GM19023 (cell line): ENCODE measurements at regions not wholly inside any gene's neighbourhood (a gene's known extent, or its start where the extent isn't known, plus 50 kb on each side); places are given as distances from the start of the nearest gene placed in this dataset.

Source experiments
- ATAC-seq: cut with Tn5 transposase; IDR thresholded peaks from one replicate; pipeline ENCODE4 v1.9.1; 2021; ENCODE audit warnings: mild to moderate bottlenecking, moderate library complexity; ENCODE audit not compliant: unreplicated experiment

- ATAC-seq, result no peak
Observed at GRCh38 chr12:118467641-118468305, 91.4 kb downstream of the SUDS3 start.

- ATAC-seq, result no peak
Observed at GRCh38 chr12:118472940-118473339, 96.6 kb downstream of the SUDS3 start.

- ATAC-seq, result no peak
Observed at GRCh38 chr12:118480235-118480634, 103.9 kb downstream of the SUDS3 start.

GRCh38 chr12:118488034-118488433 lies 111.7 kb downstream of the SUDS3 start:
- ATAC-seq, result no peak

- ATAC-seq, result no peak
Observed at GRCh38 chr12:118493962-118494361, 117.6 kb downstream of the SUDS3 start.

- no peak for ATAC-seq
Observed at GRCh38 chr12:118494776-118495175, 118.4 kb downstream of the SUDS3 start.

GRCh38 chr12:118495296-118495695 lies 118.9 kb downstream of the SUDS3 start:
- no peak for ATAC-seq

- ATAC-seq, result no peak
Observed at GRCh38 chr12:118498171-118498570, 121.8 kb downstream of the SUDS3 start.

GRCh38 chr12:118500299-118500698 lies 123.9 kb downstream of the SUDS3 start:
- no peak for ATAC-seq

GRCh38 chr12:118501489-118501888 lies 125.1 kb downstream of the SUDS3 start:
- ATAC-seq, result no peak

GRCh38 chr12:118503476-118503875 lies 127.1 kb downstream of the SUDS3 start:
- no peak for ATAC-seq

GRCh38 chr12:118512669-118513068 lies 136.3 kb downstream of the SUDS3 start:
- ATAC-seq, result no peak

GRCh38 chr12:118513611-118514010 lies 137.3 kb downstream of the SUDS3 start:
- no peak for ATAC-seq

GRCh38 chr12:118514297-118514696 lies 137.9 kb downstream of the SUDS3 start:
- no peak for ATAC-seq

- ATAC-seq, result no peak
Observed at GRCh38 chr12:118520214-118521035, 144.1 kb downstream of the SUDS3 start.

GRCh38 chr12:118521036-118521370 lies 144.6 kb downstream of the SUDS3 start:
- ATAC-seq, result no peak

GRCh38 chr12:118524446-118524845 lies 148.1 kb downstream of the SUDS3 start:
- no peak for ATAC-seq

GRCh38 chr12:118525216-118525615 lies 148.9 kb downstream of the SUDS3 start:
- ATAC-seq, result no peak

- ATAC-seq, result no peak
Observed at GRCh38 chr12:118526255-118527095, 150.1 kb downstream of the SUDS3 start.

GRCh38 chr12:118527310-118527709 lies 151.0 kb downstream of the SUDS3 start:
- no peak for ATAC-seq

GRCh38 chr12:118528625-118529024 lies 152.3 kb downstream of the SUDS3 start:
- no peak for ATAC-seq

- no peak for ATAC-seq
Observed at GRCh38 chr12:118534003-118534402, 157.6 kb downstream of the SUDS3 start.
